NOMO-1 treated with dmso at 0.1 percent for 144 hours (cell line): ENCODE measurements at regions not wholly inside any gene's neighbourhood (a gene's known extent, or its start where the extent isn't known, plus 50 kb on each side); places are given as distances from the start of the nearest gene placed in this dataset.
"Not testable (repeated sequence)": the region's sequence is repeated elsewhere in the genome, so short reads cannot be mapped to it uniquely, and the experiment has no call there.

Source experiments
- DNase-seq: peaks from one replicate; lab custom pipeline; 2025; ENCODE audit not compliant: unreplicated experiment; lab: John Stamatoyannopoulos, UW

GRCh38 chr5:2094616-2094995 is 211.9 kb upstream of the IRX4 start:
- DNase-seq: no peak

- no peak for DNase-seq
Observed at GRCh38 chr5:2093859-2094615, 211.3 kb upstream of the IRX4 start.

DNA sequence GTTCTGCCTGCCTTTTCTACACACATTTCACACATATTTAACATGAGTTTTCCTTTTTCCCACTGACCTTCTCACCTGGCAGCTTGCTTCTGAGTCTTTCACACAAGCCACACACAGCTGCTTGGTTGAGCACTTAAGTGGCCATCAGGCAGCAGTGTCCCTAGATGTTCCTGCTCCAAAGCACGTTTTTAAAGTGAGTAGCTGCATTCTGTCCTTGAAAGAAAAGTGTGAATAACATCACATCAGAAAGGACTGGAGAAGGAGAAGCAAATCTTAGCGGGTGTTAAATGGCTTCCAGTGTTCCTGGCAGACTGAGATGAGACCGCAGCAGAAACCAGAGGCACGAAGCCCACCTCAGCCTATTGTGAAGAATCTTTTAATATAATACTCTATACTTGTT is 209.2 kb upstream of the IRX4 start:
- no peak for DNase-seq

- no peak for DNase-seq
Observed at GRCh38 chr5:2087980-2088379, 205.3 kb upstream of the IRX4 start.

GRCh38 chr5:2075365-2075764 is 192.6 kb upstream of the IRX4 start:
- DNase-seq: no peak

DNA sequence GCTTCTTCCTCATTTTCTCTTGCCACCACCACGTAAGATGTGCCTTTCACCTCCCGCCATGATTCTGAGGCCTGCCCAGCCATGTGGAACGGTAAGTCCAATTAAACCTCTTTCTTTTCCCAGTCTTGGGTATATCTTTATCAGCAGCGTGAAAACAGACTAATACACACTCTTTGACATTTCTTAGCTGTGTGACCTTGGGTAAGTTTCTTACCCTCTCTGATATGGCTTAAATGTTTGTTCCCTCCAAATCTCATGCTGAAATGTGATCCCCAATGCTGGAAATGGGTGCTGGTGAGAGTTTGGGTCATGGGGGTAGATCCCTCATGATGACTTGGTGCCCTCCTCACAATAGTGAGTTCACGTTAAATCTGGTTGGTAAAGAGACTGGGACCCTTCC is 188.8 kb upstream of the IRX4 start:
- DNase-seq: no peak

DNA sequence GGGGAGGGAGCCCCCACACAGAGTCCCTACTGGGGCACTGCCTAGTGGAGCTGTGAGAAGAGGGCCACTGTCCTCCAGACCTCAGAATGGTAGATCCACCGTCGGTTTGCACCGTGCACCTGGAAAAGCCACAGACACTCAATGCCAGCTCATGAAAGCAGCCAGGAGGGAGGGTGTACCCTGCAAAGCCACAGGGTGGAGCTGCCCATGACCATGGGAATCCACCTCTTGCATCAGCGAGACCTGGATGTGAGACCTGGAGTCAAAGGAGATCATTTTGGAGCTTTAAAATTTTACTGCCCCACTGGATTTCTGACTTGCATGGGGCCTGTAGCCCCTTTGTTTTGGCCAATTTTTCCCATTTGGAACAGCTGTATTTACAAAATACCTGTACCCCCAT is 188.1 kb upstream of the IRX4 start:
- not testable (repeated sequence) for DNase-seq

GRCh38 chr5:2068531-2068930 is 185.8 kb upstream of the IRX4 start:
- no peak for DNase-seq

DNA sequence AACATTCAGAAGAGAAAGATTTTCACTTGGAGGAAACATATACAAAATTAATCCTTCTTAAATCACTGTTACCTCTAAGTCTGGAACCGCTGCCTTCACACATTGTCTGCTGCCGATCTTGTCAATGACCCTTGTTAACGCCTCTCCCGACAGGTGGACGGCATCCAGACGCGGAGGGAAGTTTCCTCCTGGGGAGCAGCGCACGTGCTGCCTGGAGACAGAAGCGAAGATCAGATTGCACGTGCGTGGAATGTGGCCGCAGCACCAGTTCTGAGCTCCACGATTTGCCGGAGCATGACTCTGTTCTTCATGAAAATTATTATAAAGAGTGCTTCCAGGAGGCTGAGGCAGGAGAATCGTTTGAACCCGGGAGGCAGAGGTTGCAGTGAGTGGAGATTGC is 183.6 kb upstream of the IRX4 start:
- DNase-seq: no peak

GRCh38 chr5:2063380-2063779 is 180.7 kb upstream of the IRX4 start:
- DNase-seq: not testable (repeated sequence)

- DNase-seq: no peak
Observed at GRCh38 chr5:2052687-2053086, 170.0 kb upstream of the IRX4 start.

DNA sequence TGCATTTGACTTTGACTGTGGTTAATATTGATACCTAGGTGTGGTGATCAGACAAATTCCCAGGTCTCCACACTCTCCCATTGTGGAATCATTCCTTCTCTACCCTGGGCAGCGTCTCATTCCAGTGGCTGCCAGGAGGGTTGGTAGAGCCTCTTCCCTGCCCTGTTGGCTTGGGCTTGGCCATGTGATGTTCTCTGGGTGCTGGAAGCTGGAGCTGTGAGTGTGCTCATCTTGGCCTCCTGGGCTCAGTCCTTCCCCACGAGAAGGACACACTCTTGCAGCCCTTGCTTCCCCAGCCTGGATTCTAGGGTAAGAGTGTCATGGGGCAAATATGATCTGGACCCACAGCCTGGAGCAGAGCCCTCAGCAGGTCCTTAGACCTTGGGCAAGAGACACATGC is 167.2 kb upstream of the IRX4 start:
- DNase-seq: no peak

- no peak for DNase-seq
Observed at GRCh38 chr5:2048664-2049063, 165.9 kb upstream of the IRX4 start.

DNA sequence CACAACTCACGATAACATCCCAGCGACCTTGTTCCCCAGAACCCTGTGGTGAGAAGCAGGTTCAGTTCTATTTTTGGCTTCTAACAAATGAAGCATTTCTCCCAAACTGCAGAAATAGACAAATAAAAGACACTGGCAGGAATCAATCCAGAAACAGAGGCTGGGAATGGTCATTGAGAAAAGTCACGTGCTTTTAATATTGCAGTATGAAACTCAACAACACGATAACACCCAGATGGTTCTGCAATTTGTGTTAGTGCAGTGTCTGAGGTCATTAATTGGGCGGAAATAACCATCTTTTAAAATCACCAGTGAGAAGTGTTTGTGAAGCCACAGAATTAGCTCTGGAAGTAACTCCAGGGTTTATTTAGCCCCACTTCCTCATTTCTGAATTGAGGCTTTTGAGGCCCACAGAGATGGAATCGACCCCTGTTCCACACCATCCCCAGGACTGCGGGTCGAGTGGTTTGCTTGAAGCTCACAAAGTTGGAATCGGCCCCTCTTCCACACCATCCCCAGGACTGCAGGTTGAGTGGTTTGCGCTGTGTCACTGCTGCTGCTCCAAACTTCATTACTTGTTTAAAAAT is 164.7 kb upstream of the IRX4 start:
- DNase-seq: peak; percentile 35

- DNase-seq: no peak
Observed at GRCh38 chr5:2044041-2044440, 161.3 kb upstream of the IRX4 start.

DNA sequence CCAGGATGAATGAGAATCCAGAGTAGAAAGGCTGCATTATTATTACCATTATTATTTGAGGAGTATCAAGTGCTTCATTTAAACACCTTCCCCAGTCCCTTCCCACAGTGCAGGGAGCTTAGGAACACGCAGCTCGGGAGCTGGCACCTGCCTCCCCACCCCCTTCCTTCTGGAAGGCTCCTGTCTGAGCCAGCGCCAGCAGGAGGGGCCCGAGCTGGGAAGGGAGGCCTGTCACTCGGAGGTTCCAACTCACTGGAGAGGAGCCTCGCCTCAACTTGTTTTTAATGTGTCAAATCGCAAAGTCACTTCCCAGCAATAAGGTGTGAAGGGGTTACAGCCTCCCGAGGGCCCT is 156.4 kb upstream of the IRX4 start:
- no peak for DNase-seq

- DNase-seq: peak; percentile 71
Observed at GRCh38 chr5:2038321-2039179, 155.8 kb upstream of the IRX4 start.

- DNase-seq: no peak
Observed at GRCh38 chr5:2036885-2037284, 154.2 kb upstream of the IRX4 start.

- DNase-seq: no peak
Observed at GRCh38 chr5:2032432-2032831, 149.7 kb upstream of the IRX4 start.

GRCh38 chr5:2031581-2031980 is 148.9 kb upstream of the IRX4 start:
- DNase-seq: no peak

- DNase-seq: no peak
Observed at GRCh38 chr5:2030131-2030530, 147.4 kb upstream of the IRX4 start.

GRCh38 chr5:2029206-2029605 is 146.5 kb upstream of the IRX4 start:
- DNase-seq: no peak
